Hippocampal formation (tissue), 2 donors: ENCODE measurements at regions not wholly inside any gene's neighbourhood (a gene's known extent, or its start where the extent isn't known, plus 50 kb on each side); places are given as distances from the start of the nearest gene placed in this dataset.
A peak's percentile ranks its signal among the peaks of the same experiment; 100 is the strongest.
"Not testable (repeated sequence)": the region's sequence is repeated elsewhere in the genome, so short reads cannot be mapped to it uniquely, and the experiment has no call there.

Source experiments
- DNase-seq, 2 donors: peaks; one replicate each; lab custom pipeline; 2025; lab: John Stamatoyannopoulos, UW

- DNase-seq: no peak
Measured at GRCh38 chr13:72586518-72586917, 140.9 kb downstream of the MZT1 start.

DNA sequence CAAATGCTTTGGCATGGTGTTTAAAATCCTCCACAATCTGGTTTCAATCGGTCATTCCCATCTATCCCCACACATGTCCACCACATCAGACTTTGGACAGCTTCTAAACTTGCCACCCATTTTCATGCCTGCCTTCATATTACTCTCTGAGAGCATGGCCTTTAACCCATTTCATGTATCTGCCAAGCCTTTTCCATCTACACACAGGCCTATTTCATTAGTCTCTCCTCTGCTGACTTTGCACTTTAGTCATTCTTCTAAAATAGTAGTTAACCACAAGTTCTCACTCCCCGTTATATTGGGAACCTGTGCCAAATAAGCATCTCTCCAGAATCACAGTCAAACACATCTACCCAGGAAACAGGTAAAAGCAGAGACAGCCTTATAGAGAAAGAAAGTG, 142.2 kb downstream of the MZT1 start:
- DNase-seq: no peak

DNA sequence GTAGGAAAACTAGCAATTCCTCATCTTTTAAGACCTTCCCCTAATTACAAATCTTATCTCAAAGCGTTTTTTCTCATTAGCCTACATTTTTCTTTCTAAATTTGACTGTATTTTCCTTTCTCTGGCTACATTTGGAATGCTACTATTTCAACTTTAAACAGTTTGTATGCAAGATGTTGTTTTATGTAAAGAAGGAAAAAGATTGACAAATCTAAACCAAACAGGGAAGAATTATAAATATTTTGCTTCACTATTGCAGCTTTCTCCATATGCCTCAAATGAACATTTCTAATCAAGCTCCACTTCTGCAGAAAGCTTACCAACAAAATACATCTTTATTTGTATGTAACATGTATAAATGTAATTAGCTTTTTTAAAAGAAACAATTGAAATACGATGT, 156.2 kb downstream of the MZT1 start:
- DNase-seq: no peak

DNA sequence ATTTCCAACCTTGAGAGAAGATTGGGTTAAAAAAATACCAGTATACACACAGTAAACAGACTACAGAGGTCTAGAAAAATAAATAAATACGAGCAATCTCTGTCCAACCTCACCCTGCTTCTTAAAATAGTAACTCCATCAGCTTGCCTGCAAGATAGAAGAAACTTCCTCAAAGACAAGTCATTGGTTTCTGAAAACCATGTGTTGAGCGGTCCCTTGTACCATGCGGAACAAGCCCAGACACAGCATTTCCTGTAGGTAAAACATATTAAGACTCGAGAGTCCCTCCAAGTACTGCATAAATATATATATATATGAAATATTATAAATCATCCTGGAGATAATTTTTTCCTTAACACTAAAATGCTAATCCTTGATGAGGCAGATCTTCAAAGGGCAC, 157.4 kb downstream of the MZT1 start:
- DNase-seq: no peak

GRCh38 chr13:72567566-72567965, 159.9 kb downstream of the MZT1 start:
- DNase-seq: no peak

DNA sequence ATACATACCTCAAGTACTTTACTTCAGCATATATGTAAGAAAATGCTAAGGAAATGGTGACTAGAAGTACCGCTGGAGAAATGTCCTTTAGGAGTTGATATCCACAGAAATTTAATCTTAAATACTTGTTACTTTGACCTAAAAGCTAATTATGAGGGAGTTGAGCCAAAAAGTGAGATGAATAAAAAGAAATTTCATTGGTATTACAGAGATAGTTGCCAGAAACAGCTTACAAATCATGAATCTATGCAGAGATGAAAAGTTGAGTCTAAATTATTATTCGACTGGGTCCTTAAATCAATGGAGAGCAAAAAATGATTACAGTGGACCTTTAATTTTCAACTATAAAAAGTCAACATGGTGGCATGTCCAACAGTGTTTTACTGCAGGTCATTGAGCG, 160.9 kb downstream of the MZT1 start:
- no peak for DNase-seq

DNA sequence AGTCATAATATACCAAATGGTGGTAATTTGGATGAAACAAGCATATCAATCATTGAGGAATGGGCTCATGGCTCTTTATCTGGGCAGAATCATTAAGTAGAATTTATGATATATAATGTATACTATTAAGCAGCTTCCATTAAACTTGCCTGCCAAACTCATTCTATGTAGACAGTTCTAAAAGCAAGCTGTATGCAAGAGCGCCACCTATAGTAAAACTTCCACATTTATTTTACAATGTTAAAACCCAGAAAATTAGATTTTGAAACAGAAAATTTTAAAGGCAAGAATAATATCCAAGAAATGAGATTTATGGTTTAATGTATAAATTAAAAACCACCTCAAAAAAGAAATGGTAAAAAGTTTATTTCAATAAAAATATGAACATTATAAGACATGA, 161.5 kb downstream of the MZT1 start:
- peak in 1 of 2 donors; percentile 19 for DNase-seq

DNA sequence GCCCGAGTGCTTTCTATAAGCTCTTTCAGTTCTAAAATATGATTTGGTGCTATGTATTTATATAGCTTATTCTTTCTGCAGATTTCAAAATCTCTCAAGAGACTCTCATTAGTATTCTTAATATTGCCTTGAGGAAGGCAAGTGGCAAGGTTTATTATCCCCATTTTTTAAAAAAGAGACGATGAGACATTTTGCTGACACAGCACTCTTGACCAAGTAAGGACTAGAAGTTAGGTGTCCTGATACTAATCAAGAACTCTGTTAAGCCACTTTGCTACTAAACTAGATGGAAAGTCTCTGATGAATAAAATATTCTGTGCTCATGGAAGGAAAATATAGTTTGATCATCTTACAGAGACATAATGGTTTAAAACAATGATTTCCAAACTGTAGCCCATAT, 164.7 kb downstream of the MZT1 start:
- DNase-seq: no peak

GRCh38 chr13:72561791-72562190, 165.6 kb downstream of the MZT1 start:
- no peak for DNase-seq

GRCh38 chr13:72559716-72560115, 167.7 kb downstream of the MZT1 start:
- no peak for DNase-seq

- DNase-seq: no peak
Measured at GRCh38 chr13:72556945-72557344, 170.5 kb downstream of the MZT1 start.

DNA sequence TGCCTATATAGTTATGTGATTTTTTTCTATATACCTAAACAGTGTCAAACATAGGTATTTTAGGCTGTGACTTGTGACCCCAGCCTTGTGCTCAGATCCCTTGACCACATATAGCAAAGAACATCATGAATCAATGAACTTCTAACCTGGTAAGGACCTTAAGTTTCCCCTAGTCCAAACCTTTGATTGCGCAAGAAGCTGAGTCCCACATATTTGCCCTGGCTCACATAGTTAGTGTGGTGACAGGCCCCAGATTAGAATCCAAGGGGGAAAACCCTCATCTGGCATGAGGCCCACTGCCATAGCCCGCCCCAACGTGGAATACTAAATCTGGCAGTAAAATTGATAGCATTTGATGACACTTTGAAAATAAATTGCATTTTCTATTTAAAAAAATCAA, 171.8 kb downstream of the MZT1 start:
- no peak for DNase-seq

DNA sequence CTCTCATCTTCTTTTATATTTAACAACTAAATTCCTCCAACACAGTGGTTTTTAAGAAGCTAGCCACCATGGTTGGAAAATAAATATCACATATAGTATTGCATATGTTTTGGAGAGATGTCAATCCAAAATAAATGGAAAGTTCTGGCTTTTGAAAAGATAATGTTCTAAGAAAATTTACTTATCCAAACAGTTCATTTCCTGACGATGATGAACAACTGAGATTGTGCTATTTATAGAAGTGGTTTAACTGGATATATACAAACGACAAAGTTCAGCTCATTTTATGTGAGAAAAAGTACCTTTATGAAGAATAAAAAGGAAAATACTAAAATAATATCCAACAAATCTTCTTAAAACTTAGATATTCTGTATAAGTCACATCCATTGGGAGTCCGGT, 174.7 kb downstream of the MZT1 start:
- no peak for DNase-seq

DNA sequence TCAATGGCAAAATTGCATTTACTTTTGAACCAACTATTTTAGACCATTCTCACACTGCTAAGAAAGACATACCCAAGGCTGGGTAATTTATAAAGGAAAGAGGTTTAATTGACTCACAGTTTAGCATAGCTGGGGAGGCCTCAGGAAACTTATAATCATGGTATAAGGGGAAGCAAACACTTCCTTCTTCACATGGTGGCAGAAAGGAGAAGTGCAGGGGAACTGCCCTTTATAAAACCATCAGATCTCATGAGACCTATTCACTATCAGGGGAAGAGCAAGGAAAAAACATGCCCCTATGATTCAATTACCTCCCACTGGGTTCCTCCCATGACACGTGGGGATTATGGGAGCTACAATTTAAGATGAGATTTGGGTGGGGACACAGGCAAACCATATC, 181.5 kb downstream of the MZT1 start:
- DNase-seq: not testable (repeated sequence)

GRCh38 chr13:72545030-72545719, 182.3 kb downstream of the MZT1 start:
- no peak for DNase-seq

- DNase-seq: no peak
Measured at GRCh38 chr13:72544042-72544441, 183.4 kb downstream of the MZT1 start.

DNA sequence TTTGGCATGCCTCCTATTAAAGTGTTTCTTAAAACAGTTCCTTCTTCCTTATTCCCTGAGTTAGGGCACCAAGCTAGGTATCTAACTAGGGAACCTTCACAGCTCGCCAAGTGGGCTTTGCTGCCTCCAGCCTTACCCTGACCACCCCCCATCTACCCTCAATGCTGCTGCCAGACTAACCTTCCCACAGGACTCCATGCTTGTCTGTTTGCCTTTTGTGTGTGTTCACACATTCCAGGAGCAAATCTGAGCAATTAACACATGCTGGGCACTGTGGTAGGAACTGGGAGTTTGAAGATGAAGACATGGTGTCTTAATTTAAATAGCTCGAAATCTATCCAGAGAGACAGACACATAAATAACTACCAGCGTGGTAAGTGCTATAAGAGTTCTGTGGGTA, 185.2 kb downstream of the MZT1 start:
- DNase-seq: no peak

GRCh38 chr13:72541674-72542073, 185.8 kb downstream of the MZT1 start:
- no peak for DNase-seq

GRCh38 chr13:72540881-72541280, 186.5 kb downstream of the MZT1 start:
- no peak for DNase-seq

DNA sequence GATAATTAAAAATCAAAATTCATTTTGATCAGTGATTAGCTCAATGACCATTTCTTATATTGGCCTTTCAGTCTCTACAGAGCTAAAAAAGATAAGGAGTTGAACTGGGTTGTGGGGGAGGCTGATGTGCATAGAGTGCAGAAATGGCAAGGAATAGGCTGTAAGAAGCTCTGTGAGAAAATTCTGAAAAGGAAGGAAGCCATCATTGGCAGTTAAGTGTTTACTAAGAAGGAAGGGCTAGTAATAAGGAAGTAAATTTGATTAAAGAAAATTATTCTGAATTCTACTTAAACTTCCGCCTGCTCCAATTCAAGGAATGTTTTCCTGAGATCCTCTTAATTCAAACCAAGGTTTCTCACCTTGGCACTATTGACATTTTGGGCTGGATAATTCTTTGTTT, 187.5 kb downstream of the MZT1 start:
- no peak for DNase-seq

DNA sequence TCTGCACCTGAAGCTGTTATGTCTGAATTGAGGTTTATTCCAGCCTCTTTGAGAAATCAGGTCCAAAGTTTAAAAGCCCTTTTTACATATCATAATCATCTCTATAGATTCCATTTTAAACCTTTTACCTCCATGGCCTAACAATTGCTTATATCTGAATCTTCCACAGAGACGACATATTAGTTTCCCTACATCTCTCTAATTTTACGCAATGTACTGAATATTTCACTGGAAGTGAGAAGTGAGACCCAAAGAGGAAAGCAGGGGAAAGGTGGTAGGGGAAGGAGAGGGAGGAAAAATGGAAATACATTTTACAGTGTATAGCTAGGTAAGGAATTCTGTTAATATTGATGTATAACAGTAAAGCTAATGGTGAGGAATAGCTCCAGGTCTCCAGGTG, 189.6 kb downstream of the MZT1 start:
- no peak for DNase-seq

GRCh38 chr13:72537395-72537780, 190.0 kb downstream of the MZT1 start:
- DNase-seq: no peak

DNA sequence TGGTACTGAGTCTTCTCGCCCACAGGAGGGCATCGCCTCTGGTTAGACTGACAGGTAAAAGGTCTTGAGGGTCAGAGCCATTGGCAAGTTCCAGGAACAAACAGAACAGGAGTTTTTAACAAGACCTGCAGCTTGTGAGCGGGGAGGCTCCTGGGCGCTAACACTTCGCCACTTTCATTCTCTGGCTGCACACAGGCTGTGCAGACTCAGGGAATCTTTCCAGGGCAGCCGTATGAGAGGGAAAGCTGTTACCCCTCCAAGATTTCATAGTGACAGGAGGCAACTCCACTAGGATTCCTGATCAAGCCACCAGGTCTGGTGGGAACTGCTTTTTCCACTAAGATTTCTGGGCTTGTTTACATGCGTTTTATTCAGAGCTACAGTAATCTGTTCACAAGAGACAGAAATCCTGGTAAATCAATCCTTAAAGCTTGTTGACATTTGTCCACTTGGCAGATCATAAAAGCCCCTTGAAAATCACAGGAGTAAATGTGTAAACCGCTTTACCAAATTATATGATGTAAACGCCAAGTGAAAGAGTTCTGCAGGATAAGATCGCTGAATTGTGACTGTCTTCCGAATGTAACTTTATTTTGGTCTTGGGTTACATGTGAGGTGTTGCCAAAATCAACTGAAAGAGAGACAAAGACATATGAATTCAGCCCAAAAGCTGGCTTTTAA, 190.6 kb downstream of the MZT1 start:
- no peak for DNase-seq
